ENCODE measurements at regions not wholly inside any gene's neighbourhood (a gene's known extent, or its start where the extent isn't known, plus 50 kb on each side); places are given as distances from the start of the nearest gene placed in this dataset.

DNA sequence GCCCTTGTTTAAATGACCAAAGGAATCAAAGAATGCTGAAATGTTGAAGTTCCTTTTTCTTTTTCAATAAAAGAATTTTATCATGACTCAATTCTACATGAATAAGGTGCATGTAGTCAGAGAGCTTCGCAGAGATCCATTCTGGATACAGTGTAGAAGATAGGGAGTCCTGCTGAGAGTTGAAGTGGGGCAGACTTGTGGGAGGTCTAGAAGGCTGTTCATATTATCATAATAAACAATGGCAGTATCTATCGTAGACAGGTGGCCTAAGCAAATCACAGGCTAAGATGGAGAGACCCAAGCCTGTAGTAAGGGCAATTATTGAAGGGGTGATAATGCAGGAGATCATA, 1322.0 kb upstream of the CELF4 start:
- in situ Hi-C loops (cut with MboI; ENCODE audit: low pct_ligation_motif_present in 1 of 4, low pct_unique_long_range_greater_than_20kb in 1 of 4, low sequenced_read_pairs in 3 of 4), result no loop called here
- no peaks in the 10 kb centered on the region for H3K36me3 ChIP-seq

DNA sequence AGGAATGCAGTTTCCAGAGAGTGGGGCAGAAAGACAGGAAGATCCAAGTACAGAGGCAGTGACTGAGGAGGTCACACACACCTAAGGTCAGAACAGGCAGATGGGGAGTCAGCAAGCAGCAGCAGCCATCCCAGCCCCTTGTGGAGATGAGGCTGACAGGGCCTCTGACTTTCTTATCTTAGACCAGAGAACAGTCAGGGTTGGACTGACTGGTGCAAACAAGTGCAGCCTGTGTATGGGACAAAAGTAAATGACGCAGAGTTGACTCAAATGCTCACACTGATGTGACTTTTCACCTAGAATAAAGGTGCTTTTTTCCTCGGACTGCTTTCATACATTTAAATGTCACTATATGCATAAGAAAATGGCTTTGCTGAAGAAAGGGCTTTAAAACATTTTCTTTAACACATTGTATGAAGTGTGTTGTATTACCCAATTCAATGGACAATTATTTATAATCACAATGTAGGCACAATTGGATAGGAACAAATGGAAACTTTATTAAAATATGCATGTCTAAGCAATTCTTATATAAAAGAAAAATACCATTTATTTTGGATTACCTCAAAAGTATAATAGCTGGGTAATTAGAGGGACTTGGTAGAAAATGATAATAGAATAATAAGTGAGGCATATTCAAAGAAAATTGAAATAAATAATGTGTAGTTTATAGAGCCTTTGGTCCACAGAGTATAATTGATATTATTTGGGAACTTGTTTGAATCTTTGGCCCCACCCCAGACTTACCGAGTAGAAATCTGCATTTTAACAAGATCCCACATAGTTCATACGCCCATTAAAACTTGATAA, 1321.5 kb upstream of the CELF4 start:
- intact Hi-C loops (cut with DNase I; ENCODE audit: low total_unique reads) (no loop called here), in situ Hi-C loops (cut with MboI; ENCODE audit: low pct_ligation_motif_present in 1 of 4, low pct_unique_long_range_greater_than_20kb in 1 of 4, low sequenced_read_pairs in 3 of 4) (no loop called here)
- no peak for DNase-seq
- 53 to 72% methylated on average over 4 of the region's 4 CpGs for WGBS, 2 donors (ENCODE audit: low coverage in 1 of 2)
- no peaks in the 10 kb centered on the region for H3K4me1 ChIP-seq
- H3K9me3 ChIP-seq, result no peaks in the 10 kb centered on the region
- TF ChIP-seq POLR2AphosphoS5 (IDR thresholded peaks at IDR 0.05) (no peak), EP300 (IDR thresholded peaks at IDR 0.05; ENCODE audit: low read depth) (no peak)
- TF ChIP-seq, protein P1, sequence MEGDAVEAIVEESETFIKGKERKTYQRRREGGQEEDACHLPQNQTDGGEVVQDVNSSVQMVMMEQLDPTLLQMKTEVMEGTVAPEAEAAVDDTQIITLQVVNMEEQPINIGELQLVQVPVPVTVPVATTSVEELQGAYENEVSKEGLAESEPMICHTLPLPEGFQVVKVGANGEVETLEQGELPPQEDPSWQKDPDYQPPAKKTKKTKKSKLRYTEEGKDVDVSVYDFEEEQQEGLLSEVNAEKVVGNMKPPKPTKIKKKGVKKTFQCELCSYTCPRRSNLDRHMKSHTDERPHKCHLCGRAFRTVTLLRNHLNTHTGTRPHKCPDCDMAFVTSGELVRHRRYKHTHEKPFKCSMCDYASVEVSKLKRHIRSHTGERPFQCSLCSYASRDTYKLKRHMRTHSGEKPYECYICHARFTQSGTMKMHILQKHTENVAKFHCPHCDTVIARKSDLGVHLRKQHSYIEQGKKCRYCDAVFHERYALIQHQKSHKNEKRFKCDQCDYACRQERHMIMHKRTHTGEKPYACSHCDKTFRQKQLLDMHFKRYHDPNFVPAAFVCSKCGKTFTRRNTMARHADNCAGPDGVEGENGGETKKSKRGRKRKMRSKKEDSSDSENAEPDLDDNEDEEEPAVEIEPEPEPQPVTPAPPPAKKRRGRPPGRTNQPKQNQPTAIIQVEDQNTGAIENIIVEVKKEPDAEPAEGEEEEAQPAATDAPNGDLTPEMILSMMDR (IDR thresholded peaks at IDR 0.05), result no peak
- no peaks in the 10 kb centered on the region for H3K36me3 ChIP-seq
- no peaks in the 10 kb centered on the region for H3K27me3 ChIP-seq
- H3K4me3 ChIP-seq, result no peak overlapping the region
- H3K27ac ChIP-seq, result no peak overlapping the region

More for the DNA sequence above, 1322.0 kb upstream of the CELF4 start:
- Histone ChIP-seq H3K4me3 (no peak overlapping the region), H3K27ac (no peak overlapping the region), H3K4me1 (no peaks in the 10 kb centered on the region), H3K9me3 (no peaks in the 10 kb centered on the region), H3K27me3 (no peaks in the 10 kb centered on the region)
- intact Hi-C loops (cut with DNase I; ENCODE audit: low total_unique reads), result no loop called here
- DNase-seq, result no peak
- 62 to 86% methylated on average over 2 of the region's 2 CpGs for WGBS, 2 donors (ENCODE audit: low coverage in 1 of 2)
- TF ChIP-seq POLR2A (IDR thresholded peaks at IDR 0.05) (no peak), EP300 (IDR thresholded peaks at IDR 0.05; ENCODE audit: low read depth) (no peak), POLR2AphosphoS5 (IDR thresholded peaks at IDR 0.05) (no peak)
- TF ChIP-seq, protein P1 (IDR thresholded peaks at IDR 0.05), result no peak

DNA sequence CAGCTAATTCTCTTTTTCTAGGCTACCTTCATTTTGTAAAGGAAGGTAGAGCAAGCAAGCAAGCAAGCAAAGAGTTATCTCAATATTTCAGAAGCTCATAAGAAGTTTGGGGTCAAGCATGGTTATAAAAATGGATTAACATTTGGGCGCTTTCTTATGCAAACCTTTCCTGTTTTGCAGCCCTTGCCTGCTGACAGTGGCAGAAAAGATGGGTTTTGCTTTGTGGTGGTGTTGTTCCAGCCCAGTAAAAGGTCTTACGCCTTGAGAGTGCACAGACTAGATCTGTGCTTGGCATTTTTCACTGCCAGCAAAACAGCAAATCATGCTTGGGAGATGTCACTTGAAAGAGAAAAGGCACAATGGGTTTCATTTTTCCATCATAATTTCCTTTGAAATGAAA, 1320.6 kb upstream of the CELF4 start:
- in situ Hi-C loops (cut with MboI; ENCODE audit: low pct_ligation_motif_present in 1 of 4, low pct_unique_long_range_greater_than_20kb in 1 of 4, low sequenced_read_pairs in 3 of 4), result no loop called here
- 81% methylated on average over 2 of the region's 2 CpGs; no CpG with 5 or more reads in 1 of the 2 donors for WGBS, 2 donors (ENCODE audit: low coverage in 1 of 2)
- Histone ChIP-seq H3K27me3 (no peaks in the 10 kb centered on the region), H3K4me1 (no peaks in the 10 kb centered on the region), H3K9me3 (no peaks in the 10 kb centered on the region), H3K4me3 (no peak overlapping the region), H3K36me3 (no peaks in the 10 kb centered on the region), H3K27ac (no peak overlapping the region)
- no peak for DNase-seq
- intact Hi-C loops (cut with DNase I; ENCODE audit: low total_unique reads), result no loop called here
- no peak for TF ChIP-seq POLR2AphosphoS5 (IDR thresholded peaks at IDR 0.05)
- TF ChIP-seq, protein P1 (IDR thresholded peaks at IDR 0.05), result no peak
- no peak for TF ChIP-seq EP300 (IDR thresholded peaks at IDR 0.05; ENCODE audit: low read depth)
- TF ChIP-seq POLR2A (IDR thresholded peaks at IDR 0.05), result no peak

DNA sequence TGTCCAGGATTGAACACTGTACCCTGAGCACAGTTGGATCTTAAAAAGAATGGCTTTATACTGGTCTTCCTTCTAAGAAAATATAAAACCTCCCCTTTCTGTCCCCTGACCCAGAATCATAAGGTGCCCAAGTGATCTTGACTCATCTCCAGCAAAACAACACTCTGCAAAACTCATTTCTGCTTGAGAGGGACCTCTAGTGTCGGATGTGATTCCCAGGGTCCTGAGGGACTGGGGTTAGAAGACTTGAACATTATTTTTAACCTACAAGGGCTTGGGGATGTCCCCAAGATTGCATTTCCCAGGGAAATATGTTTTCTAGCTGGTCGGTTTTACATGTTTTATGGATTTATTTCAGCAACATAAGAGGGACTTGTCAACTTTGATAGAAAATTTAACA, 1318.5 kb upstream of the CELF4 start:
- H3K9me3 ChIP-seq, result no peaks in the 10 kb centered on the region
- no peak overlapping the region for H3K4me3 ChIP-seq
- no peak for DNase-seq
- no peaks in the 10 kb centered on the region for H3K27me3 ChIP-seq
- no peaks in the 10 kb centered on the region for H3K36me3 ChIP-seq
- no peak overlapping the region for H3K27ac ChIP-seq
- no peaks in the 10 kb centered on the region for H3K4me1 ChIP-seq
- in situ Hi-C loops (cut with MboI; ENCODE audit: low pct_ligation_motif_present in 1 of 4, low pct_unique_long_range_greater_than_20kb in 1 of 4, low sequenced_read_pairs in 3 of 4), result no loop called here
- TF ChIP-seq, protein P1 (IDR thresholded peaks at IDR 0.05), result no peak
- no peak for TF ChIP-seq POLR2A (IDR thresholded peaks at IDR 0.05)
- TF ChIP-seq EP300 (IDR thresholded peaks at IDR 0.05; ENCODE audit: low read depth), result no peak
- TF ChIP-seq POLR2AphosphoS5 (IDR thresholded peaks at IDR 0.05), result no peak
- WGBS, 2 donors (ENCODE audit: low coverage in 1 of 2), result 64 to 70% methylated on average over 2 of the region's 2 CpGs
- intact Hi-C loops (cut with DNase I; ENCODE audit: low total_unique reads), result no loop called here
